ENCODE measurements at regions not wholly inside any gene's neighbourhood (a gene's known extent, or its start where the extent isn't known, plus 50 kb on each side); places are given as distances from the start of the nearest gene placed in this dataset.

DNA sequence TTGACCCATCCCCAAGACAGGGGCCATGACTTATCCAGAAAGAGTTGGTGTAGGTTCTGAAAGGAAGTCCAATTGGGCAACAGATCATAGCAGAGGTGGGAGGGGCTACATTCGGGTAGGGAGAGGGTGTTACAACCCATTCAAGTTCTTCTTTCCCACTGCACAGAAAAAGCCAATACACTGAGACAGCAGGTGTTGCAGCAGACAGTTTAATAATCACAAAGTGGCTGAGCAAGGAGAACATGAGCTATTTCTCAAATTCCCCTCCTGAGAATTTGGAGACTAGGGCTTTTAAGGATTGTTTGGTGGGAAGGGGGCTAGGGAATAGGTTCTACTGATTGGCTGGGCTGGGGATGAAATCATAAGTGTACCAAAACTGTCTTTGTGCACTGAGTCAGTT, 328.4 kb upstream of the POU3F1 start:
- DNase-seq: no peak

DNA sequence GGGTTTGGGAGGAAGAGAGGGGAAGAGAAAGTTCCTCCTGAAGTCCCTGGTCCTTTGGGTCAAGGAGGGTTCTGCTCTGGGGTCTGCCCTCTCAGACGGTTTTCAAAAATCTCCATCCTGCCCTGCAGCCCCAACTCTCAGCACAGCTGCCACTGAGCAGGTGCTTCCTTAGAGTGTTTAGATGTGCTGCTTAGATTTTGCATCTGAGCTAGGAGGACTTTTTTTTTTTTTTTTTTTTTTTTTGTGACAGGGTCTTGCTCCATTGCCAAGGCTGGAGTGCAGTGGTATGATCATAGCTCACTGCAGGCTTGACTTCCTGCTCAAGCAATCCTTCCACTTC, 324.9 kb upstream of the POU3F1 start:
- DNase-seq: no peak

DNA sequence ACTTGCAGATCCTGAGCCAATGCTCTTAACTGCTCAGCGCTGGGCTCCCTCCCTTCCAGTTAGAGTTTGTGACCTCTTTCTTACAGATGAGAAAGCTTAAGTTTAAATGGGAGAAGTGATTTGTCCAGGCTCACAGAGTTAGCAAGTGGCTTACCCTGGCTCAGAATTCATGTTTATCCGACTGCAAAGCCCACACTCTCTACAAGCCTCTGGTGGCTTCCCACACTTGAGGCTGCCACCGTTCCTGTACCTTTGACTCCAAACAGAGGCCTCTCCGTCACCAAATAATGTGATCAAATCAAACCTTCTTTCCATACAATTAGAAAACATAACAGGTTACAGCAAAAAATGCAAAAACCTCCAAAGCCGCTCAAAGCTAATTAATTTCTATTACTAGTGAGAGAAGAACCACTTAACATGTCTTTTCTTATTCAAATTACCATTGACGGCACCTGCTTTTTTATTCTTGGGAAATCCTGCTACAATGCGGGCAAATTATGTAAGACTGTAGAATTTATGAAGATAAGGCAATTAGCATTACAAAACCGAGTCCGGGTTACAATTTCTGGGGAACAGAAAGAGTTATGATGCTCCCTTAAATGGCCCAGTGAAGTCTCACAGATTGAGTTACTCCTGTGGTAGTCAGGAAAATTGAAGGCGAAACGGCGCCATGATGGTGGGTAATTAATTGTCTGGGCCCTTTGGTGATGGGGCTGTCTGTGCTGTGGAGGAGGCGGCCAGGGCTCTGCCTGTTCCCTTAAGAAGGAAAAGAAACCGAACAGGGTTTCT, 324.3 kb upstream of the POU3F1 start:
- DNase-seq: no peak

DNA sequence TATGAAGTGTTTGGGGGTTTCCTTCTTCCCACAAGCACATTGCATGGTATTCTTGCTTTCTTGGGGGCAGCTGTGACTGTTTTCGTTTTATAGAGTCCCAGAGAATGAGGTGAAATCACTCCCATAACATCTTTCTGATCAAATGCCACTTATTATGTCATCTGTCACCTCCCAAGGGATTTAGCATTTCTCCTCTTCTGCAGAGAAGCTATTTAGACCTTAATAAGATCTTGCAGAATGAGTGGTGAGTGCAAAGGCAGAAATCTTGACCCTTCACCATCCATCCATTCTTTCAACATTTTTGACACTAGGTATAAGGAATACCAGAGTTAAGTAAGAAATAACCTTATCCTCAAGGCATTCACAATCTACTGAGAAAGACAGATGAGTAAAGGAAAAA, 318.6 kb upstream of the POU3F1 start:
- DNase-seq: no peak

DNA sequence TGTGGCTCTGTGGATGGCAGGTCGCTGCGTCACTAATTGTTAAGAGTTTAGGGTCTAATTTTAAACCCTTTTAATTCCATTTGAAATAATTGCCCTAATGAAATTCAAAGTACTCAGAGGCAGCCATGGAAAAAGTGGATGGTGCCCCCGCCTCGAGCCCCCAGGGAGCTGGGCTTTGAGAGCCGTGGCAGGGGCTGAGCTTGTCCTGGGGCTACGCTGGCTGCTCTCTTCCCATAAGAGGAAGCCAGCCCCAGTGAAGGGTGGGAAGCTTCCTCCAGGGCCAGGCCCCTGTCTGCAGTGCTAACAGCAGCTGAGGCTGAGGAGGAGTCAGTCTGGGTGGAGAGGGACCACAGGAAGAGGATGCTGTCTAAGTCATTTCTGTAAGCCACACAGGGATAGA, 315.0 kb upstream of the POU3F1 start:
- no peak for DNase-seq

DNA sequence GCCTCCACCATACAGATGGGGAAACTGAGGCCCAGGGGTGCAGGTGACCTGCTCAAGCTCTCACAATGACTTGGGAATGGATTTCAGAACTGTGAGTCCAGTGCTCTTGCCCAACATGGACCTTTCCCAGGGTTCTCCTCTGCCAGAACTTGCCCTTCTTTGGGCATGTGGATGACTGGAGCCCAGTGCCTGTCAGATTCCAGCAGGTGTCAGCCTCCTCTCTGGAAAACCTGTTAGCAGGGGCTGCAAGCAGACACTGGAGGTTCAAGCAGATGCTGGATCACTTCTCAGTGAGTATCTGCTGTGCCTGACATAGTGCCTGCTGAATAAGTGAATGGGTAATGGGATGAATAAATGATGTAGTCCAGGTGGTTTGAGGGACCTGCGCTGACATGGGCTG, 314.2 kb upstream of the POU3F1 start:
- DNase-seq: no peak

DNA sequence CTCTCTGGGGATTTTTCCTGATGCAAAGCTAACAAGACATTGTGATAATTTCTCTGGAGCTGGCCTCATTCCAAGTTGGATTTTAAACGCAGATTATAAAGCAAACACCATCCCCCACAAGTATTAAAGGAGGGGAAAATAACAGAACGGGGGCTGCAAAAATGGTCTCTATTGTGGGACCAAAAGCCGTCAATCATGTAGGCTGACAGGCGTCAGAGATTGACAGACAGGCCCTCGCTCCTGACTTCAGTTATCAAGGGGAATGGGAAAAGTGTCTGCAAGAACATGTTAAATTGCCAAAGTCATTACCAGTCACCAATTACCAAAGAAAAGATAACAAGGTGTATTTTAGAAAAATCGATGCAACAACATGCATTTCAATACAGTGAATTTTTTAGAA, 307.4 kb upstream of the POU3F1 start:
- no peak for DNase-seq

DNA sequence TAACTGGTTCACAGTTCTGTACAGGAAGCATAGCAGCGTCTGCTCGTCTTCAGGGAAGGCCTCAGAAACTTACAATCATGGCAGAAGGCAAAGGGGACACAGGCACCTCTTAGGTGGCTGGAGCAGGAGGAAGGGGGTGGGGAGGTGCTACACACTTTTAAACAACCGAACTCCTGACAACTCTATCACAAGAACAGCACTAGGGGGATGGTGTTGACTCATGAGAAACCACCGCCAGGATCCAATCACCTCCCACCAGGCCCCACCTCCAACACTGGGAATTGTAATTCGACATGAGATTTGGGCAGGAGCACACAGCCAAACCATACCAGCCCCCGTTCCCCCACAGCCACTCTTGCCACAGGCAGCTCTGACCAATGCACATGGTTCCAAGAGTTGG, 306.3 kb upstream of the POU3F1 start:
- no peak for DNase-seq

DNA sequence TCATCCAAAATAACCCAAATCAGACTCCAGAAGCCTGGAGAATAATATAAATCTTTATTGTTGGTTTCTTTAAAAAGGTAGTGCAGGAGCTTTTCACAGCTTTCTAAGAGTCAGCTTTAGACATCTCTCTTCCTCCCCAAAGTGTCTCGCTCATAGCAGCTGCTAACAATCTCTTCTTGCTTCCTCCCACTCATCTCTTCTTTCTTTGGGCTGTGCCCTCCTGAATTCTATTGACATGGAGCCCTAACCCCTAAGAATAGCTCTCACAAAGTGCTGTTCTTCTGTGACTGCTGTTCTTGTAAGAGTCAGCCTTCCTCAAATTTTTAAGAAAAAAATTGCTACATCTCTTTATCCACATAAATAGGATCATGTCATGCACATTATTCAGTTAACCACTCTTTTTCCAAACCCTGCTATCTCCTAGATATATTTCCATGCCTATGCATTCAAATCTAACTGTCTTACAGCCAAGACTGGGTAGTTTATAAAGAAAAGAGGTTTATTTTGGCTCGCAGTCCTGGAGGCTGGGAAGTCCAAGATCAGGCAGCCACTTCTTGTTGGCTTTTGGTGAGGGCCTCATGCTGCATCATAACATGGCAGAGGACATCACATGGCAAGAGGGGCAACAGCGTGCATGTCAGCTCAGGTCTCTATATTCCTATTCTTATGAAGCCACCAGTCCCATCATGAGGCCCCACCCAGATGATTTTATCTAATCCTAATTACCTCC, 301.0 kb upstream of the POU3F1 start:
- DNase-seq: no peak

DNA sequence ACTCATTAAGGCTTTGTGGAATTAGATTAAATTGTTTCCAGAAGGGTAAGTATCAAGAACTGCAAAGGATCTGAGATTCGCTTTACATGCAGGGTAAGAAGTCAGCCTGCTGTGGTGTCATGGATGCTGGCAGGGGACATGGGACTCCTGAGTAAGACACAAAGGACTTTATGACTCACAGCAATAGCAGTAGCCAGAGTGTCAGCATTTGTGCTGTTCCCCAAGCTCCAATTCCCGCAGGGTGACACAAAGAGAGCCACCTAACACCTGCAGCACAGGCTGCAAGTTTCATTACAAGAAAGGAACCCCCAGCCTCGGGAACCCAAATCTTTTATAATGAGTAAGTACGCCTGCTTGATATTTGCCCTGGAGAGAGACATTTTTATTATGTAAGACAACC, 298.1 kb upstream of the POU3F1 start:
- DNase-seq: peak; percentile 78

DNA sequence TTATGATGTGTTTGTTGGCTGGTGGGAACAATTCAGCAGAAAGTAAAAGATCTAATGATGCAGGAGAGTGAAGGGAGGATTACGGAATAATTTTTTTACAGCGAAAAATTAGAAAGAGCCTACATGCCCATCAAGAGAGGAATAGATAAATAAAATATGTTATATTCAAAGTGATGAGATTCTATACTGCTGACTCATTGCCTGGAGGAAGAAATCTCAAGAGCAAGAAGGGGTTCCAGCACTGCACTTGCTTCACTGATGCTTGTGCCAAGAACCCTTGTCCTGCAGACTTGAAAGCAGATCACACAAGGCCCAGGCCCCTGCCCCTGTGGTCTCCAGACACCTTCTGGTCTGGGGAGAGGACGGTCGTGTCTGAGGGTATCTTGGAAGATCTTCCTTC, 295.1 kb upstream of the POU3F1 start:
- DNase-seq: no peak

DNA sequence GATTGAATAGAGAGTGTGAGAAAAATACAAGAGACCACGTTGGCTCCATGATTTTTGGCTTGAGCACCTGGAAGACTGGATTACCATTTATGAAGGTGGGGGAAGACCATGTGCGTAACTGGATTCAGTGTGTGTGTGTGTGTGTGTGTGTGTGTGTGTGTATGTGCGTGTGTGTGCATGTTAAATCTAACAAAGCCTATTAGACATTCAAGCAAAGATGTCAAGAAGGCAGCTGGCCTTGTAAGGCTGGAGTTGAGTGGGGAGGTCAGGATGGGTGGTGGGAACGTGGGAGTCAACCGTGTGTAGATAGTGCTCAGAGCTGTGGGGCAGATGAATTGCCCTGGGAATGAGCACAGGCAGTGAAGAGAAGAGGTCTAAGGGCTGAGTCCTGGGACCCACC, 293.8 kb upstream of the POU3F1 start:
- no peak for DNase-seq

DNA sequence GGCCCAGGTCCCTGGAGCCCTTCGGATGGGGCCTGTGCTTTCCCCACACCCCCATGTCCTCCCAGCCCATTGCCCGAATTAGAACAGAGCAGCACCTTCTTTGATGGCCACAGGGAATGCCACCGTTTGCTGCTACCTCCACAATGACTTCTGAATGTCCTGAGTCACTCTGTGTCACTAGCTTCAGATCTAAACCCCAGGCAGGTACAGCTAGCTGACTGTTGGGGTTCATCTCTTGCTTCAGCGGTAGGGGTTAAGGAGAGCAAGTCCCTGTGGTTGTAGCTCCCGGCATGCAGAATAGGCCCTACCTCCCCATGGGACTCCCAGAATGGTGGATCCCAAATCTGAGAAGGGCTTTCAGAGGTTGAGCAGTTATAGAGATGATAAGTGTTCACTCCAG, 291.1 kb upstream of the POU3F1 start:
- no peak for DNase-seq

DNA sequence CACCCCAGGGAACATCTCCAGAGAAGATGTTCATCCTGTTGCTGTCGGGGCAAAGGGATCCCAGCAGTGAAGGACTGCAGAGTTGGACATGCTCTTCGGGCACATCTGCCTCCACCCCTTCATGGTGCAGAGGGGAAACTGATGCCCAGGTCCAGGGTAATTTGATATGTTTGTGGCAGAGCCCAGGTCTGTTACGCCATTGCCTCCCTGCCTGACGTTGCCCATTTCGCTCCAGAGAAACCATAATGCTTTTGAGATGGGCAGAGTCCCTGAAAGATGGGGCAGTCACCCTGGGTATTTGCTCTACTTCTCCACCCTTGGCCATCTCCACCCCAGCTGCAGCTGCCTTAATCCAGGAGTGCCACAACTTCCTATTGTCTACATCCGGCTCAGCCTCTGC, 290.4 kb upstream of the POU3F1 start:
- DNase-seq: no peak

DNA sequence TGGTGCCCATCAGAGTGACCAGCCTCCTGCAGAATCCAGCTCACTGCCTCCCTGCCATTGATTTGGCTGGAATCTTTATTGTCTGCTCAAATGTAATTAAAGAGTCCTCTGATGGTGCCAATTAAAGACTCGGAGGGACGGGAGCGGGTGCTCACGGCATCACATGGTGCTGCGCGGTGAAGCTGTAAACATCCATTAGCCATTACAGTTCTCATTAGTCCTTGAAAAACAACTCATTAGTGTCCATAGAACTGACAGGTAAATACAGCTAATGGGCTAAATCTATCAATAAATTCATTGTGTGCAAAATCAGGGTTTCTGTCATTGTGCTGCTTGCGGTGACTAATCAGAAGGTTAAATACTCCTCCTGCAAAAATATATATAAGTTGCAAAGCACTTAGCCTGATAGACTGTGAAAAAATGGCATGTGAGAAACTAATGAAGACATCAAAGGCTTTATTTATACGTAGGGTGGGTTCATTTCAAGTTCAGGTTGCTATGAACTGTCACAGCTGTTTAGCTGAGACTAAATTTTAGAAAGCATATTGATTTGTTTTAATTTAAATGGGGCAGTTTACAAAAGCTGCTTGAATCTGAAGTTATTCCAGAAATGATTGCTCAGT, 289.8 kb upstream of the POU3F1 start:
- no peak for DNase-seq

DNA sequence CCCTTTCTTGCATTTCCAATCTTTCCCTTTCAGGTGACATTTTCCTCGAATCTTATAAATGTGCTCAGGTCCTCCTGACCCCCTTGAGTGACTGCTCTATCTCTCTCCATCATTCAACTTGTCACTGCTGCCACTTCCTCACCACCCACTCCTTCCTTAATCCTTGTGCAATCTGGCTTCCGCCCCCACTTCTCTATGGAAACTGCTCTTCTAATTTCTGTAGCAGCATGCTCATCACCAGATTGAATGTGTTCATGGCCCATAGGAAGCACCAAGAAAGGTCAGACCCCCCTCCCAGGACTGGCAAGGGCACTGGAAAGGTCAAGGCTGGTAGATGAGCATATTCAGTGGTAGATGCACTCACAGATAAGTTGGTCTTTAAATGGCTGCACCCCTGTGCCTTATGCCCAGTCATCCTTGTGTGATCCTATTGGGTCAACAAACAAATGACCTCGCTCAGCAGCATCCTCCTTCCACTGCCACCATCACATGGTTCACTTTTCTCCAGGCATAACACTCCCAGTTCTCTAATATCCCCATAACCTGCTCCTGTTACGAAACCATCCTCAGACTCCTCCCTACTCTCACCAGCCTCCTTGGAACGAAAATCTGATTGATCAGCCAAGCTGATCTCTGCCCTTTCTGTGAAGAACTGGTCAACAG, 288.5 kb upstream of the POU3F1 start:
- DNase-seq: peak; percentile 32

DNA sequence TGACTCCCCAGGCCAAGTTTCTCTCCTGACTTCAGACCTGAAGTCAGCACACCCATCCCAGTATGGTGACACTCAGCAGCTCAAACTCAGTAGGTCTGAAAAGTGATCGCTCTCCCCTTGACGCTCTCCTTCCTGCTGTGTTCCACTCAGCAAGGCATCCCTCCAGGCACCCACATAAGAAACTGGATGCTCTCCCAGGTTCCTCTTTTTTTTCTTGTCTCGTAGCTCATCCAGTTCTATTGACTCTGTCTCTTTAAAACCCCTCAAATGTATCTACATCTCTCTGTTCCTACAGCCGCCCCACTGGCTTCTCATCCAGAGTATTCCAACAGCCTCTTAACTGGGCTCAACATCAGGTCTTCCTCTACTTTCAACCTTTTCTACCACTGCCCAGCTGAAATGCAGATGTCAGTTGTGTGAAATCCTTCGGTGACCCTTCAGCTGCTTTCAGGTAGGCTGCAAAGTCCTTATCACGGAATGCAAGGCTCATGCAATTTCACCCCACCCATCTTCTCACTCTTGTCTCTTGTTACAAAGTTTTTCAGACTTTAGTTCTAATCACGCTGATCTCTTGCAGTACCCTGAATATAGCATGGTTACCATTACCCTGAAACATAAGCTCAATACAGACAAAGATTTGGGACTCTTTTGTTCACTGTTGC, 286.2 kb upstream of the POU3F1 start:
- DNase-seq: no peak

DNA sequence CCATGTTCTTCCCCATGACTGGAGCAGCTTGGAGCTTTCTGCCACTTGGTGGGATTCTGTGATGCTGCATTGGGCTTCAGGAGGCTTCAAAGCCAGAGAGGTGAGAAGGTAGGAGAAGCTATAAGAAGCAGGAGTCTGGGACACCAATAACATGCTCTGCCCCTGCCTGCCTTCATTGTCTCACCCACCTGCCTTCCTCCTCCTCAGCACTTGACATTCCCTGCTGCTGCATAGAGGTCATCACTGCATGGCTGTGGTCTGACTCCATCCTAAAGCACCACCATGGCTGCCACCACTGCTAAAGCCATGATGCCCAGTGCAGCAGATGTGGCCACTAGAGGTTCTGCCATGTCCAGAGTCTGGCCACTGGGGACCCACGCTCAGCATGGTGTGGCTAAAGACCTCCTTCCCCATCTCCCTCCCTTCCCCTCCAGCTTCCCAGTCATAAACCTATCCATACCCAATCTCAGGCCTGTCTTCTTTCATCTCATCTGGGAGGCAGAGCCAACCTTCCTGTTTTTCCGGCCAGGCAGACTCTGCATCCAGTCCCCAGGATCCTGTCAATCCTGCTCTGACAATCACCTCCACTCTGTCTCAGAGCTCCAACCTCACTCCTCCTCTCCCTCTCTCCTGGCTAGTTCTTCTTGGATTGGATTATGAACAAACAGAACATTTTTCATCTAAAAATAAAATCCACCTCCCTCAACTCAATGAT, 285.1 kb upstream of the POU3F1 start:
- DNase-seq: no peak

DNA sequence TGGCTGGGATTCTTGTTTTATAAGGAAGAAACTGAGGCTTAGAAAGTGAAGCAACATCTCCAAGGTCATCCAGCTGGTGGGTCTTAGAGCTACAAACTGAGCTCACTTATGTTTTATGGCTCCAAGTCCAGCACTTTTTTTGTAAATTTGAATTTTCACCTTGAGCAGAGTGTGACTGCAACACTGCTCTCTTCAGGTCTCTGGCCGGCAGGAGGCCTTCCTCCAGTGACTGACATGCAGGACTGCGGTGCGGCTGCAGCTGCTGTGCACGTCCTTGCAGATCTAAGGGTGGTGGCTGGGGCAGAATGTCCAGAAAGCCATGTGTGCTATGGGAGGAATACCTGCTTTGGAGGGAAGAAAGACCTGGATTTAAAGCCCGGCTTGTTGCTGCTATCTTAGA, 284.2 kb upstream of the POU3F1 start:
- no peak for DNase-seq

DNA sequence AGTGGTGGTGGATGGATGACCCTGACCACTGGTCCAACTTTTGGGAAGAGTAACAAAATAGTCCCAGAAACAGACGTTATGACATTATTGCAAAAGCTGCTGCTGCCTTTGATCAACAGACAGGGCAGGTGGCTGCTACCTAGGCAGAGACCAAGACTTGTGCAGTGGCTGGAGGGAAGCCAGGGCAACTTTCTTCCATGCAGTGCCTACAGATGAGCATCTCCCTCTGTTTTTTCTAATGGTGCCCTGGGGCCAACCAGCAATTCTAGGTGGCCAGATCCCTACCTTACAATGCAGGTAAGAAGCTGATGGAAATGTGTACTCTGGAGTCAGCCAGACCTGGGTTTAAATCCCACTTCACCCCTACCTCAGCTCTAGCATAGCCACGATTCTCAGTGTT, 283.1 kb upstream of the POU3F1 start:
- no peak for DNase-seq

DNA sequence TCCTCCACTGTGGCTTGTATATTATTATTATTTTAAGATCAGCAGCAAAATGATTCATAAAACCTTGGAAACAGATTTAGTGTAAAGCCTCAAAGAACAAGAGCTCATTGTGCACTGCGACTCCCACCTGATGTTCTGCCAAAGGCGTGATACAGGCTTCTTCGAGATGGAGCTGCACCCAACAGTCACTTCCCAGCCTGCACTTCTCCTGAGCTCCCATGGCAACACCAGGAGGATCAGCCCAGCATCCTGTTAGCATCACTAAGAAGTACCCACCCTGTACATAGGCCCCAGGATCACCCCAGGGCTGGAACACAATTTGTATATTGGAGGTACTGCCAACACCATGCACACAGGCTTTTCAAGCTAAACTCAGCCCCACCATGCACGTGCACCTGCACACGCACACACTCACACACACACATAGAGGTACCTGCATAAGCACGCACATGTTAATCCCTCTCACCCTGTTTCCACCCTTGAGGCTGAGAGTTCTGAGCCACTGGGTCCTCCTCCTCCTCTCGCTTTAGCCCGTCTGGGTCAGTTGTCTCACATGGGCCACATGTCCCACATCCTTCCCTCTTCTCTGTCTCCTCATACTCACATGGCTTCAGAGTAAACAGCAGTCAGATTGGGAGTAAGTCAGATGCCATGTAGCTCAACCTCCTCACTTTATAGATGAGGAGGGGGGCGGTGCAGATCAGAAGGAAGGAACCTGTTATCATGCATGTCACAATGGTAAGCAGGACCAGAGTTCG, 281.9 kb upstream of the POU3F1 start:
- no peak for DNase-seq

DNA sequence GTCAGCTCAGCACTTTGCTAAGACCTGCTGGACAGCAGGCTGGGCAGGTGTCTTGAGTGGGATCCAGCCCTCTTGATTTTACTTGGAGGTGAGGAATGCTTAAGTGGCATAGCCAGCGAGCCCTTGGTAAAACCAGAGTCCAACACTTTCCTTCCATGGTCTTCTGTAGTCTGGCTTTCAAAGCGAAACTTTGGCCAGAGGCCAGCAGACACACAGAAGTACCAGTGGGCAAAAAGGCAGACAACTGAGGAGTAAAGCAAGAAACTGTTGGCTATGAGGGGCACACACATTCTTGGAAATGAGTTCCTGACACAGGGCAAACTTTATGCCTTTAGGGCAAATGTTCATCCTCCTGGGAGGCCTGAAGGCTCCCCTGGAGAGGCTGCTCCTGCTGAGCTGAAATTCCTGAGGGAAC, 281.0 kb upstream of the POU3F1 start:
- no peak for DNase-seq

Measured in activated CD4-positive, alpha-beta T cell treated with anti-CD3 and anti-CD28 coated beads, Interleukin-10, Interleukin-2, amounts not matched to agents 100 ng/mL and 50 ng/mL, durations not matched to agents 16 hours and 8 hours (primary cell).